CD4-positive, CD25-positive, alpha-beta regulatory T cell (primary cell): ENCODE measurements at regions not wholly inside any gene's neighbourhood (a gene's known extent, or its start where the extent isn't known, plus 50 kb on each side); places are given as distances from the start of the nearest gene placed in this dataset.

ENCODE experiments used
- ATAC-seq, 2 donors: fragments of 150-1000 bp; cut with Tn5 transposase; one replicate each; pipeline ENCODE4 v1.10.0; 2021; ENCODE audit warnings: low read depth in 2 of 2, moderate number of reproducible peaks in 2 of 2, moderate library complexity in 1 of 2
- DNase-seq, 3 donors: peaks; one replicate each; pipeline versions ENCODE4 v3.0.0 to v3.0.0-alpha.2; 2012 to 2022; ENCODE audit warnings: mixed read lengths in 1 of 3
- H3K27ac ChIP-seq: one replicate; pipeline ENCODE4 v1.7.0; 2013; ENCODE audit warnings: mild to moderate bottlenecking, low read length; ENCODE audit not compliant: insufficient read depth, poor library complexity, severe bottlenecking
- H3K27me3 ChIP-seq: one replicate; pipeline ENCODE4 v1.7.0; 2013; ENCODE audit warnings: low read length; ENCODE audit not compliant: control insufficient read depth, insufficient read depth
- H3K36me3 ChIP-seq: one replicate; pipeline ENCODE4 v1.7.0; 2013; ENCODE audit warnings: mild to moderate bottlenecking, low read length, moderate library complexity; ENCODE audit not compliant: control insufficient read depth, insufficient read depth
- H3K4me1 ChIP-seq: 2 replicates; pipeline ENCODE4 v1.7.0; 2013; ENCODE audit warnings: mild to moderate bottlenecking, low read length; ENCODE audit not compliant: insufficient read depth, control insufficient read depth, poor library complexity, severe bottlenecking
- H3K4me3 ChIP-seq: one replicate; pipeline ENCODE4 v1.7.0; 2013; ENCODE audit warnings: low read depth, mild to moderate bottlenecking, low read length, moderate library complexity
- H3K9me3 ChIP-seq, 2 experiments: 1 replicate in 1 of 2; 2 replicates in 1 of 2; pipeline ENCODE4 v1.7.0; 2013; ENCODE audit warnings: low read length in 2 of 2, mild to moderate bottlenecking in 1 of 2, moderate library complexity in 1 of 2; ENCODE audit not compliant: control insufficient read depth in 2 of 2
- H3K27ac Mint-ChIP-seq, 3 donors: one replicate each; pipeline ENCODE4 v1.8.0; 2020 to 2022; ENCODE audit warnings: mild to moderate bottlenecking in 3 of 3, mixed read lengths in 3 of 3, moderate library complexity in 2 of 3
- H3K27me3 Mint-ChIP-seq: one replicate; pipeline ENCODE4 v1.8.0; 2022; ENCODE audit warnings: mild to moderate bottlenecking, mixed read lengths
- H3K36me3 Mint-ChIP-seq: one replicate; pipeline ENCODE4 v1.8.0; 2020; ENCODE audit warnings: mixed read lengths
- H3K4me1 Mint-ChIP-seq, 4 donors: one replicate each; pipeline ENCODE4 v1.8.0; 2020 to 2022; ENCODE audit warnings: mixed read lengths in 4 of 4, mild to moderate bottlenecking in 1 of 4
- H3K4me3 Mint-ChIP-seq, 4 donors: one replicate each; pipeline ENCODE4 v1.8.0; 2020 to 2022; ENCODE audit warnings: mild to moderate bottlenecking in 4 of 4, mixed read lengths in 4 of 4, moderate library complexity in 3 of 4
- H3K9me3 Mint-ChIP-seq, 7 donors: one replicate each; pipeline ENCODE4 v1.8.0; 2020 to 2022; ENCODE audit warnings: mixed read lengths in 7 of 7, mild to moderate bottlenecking in 3 of 7, moderate library complexity in 2 of 7

DNA sequence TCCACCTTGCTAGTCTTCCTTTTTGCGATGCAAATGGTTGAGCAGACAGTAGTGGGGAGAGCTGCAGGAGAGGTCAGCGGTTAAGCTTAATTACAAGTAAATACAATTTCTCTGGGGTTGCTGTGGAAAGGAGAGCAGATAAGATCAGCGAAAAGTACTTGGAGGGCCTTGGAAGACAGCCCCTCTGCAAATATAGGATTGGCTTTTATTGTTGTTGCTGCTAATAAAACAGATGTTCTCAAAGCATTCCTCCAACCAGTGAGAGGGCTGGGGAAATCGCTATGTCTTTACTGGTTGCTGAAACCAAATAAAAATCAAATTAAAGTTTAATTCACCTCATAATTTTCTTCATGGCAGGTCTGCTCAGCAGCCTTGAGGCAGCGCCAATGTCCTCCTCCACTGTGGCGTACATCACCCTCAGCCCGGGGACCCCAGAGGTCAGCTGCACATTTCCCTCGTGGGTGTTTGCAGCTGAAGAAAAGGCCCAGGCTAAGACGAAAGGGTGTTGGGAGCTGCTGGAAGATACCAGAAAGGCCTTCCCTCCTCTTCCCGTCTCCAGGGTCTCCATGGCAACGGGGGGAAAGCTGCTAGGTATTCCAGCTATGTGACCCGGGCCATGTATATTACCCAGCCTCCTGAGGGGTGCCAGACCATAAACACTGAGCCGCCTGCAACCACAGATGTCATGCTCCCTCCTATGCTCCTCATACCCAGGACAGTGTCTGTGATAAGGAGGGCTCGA, 54.6 kb upstream of the POU2F1 start:
- Mint-ChIP-seq H3K9me3 (peaks cover 0 to 3% (median 0%) of the 10 kb centered on the region in 7 donors), H3K36me3 (no peaks in the 10 kb centered on the region), H3K27me3 (peaks cover 43% of the 10 kb centered on the region), H3K4me1 (peaks cover 0 to 7% (median 0%) of the 10 kb centered on the region in 4 donors), H3K27ac (no peak overlapping the region), H3K4me3 (no peak overlapping the region)
- Histone ChIP-seq H3K27ac (no peak overlapping the region), H3K36me3 (no peaks in the 10 kb centered on the region), H3K9me3 (no peaks in the 10 kb centered on the region), H3K4me1 (no peaks in the 10 kb centered on the region), H3K4me3 (no peak overlapping the region), H3K27me3 (peaks cover 12% of the 10 kb centered on the region)
- ATAC-seq (no peak), DNase-seq (no peak)

DNA sequence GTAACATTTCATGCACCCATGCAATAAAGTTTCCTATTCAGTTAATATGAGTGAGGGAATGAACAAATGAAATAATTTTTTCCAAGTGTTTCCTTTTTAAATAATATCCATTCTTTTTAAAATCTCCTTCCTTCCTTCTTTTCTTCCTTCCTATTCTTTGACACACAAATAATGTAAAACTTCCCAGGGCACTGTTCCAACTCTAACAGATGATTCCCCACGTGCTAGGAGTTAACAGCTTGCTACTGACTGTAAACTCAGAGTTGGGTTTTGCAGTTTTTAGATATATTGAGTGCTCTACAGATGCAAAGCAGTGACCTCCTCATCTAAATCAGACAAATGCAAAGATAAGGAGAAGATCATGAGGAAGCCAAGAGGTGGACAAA, 54.0 kb upstream of the POU2F1 start:
- Histone ChIP-seq H3K4me3 (no peak overlapping the region), H3K27ac (no peak overlapping the region), H3K9me3 (no peaks in the 10 kb centered on the region), H3K27me3 (peaks cover 12% of the 10 kb centered on the region), H3K36me3 (no peaks in the 10 kb centered on the region), H3K4me1 (no peaks in the 10 kb centered on the region)
- H3K36me3 Mint-ChIP-seq = no peaks in the 10 kb centered on the region
- no peak overlapping the region for H3K4me3 Mint-ChIP-seq
- peaks cover 0 to 7% (median 0%) of the 10 kb centered on the region in 4 donors for H3K4me1 Mint-ChIP-seq
- peaks cover 43% of the 10 kb centered on the region for H3K27me3 Mint-ChIP-seq
- H3K9me3 Mint-ChIP-seq = peaks cover 0 to 3% (median 0%) of the 10 kb centered on the region in 7 donors
- DNase-seq (no peak), ATAC-seq (no peak)
- no peak overlapping the region for H3K27ac Mint-ChIP-seq

DNA sequence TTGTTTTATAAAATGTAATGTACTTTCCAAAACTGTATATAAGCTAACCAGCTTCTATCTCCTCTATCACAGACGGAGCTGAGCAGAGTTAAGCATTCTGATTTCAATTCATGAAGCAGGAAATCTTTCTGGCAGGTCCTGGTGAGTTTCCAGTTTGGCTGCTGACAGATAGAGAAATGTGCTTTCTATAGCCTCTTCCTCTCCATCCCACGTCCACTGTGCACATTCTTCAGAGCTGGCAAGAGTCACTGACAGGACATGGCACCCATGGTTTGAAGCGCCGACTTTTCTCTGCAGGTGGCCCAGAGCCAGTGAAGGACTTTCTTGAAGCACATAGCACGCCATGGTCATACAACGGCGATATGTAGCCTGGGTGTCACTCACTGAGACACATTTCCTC, 52.3 kb upstream of the POU2F1 start:
- H3K4me1 ChIP-seq = no peaks in the 10 kb centered on the region
- Mint-ChIP-seq H3K9me3 (peaks cover 0 to 3% (median 0%) of the 10 kb centered on the region in 7 donors), H3K36me3 (no peaks in the 10 kb centered on the region), H3K27ac (no peak overlapping the region), H3K4me1 (peaks cover 0 to 3% (median 0%) of the 10 kb centered on the region in 4 donors), H3K27me3 (peaks cover 30% of the 10 kb centered on the region), H3K4me3 (no peak overlapping the region)
- H3K36me3 ChIP-seq = no peaks in the 10 kb centered on the region
- no peak for DNase-seq
- no peak overlapping the region for H3K27ac ChIP-seq
- H3K4me3 ChIP-seq = no peak overlapping the region
- no peak for ATAC-seq
- H3K27me3 ChIP-seq = peaks cover 12% of the 10 kb centered on the region
- no peaks in the 10 kb centered on the region for H3K9me3 ChIP-seq

DNA sequence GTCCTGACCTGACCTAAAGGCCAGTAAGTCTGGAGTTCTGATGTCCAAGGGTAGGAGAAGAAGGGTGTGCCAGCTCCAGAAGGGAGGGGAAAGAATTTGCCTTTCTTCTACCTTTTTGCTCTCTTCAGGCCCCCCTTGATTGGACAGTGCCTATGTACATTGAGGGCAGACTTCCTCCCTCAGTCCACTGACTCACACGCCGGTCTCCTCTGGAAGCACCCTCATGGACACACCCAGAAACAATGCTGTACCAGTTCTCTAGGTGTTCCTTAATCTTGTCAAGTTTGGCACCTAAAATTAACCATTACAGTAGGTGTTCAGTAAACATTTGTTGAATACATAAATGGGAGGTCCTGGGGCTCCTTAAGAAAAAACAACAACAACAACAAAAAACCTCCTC, 51.0 kb upstream of the POU2F1 start:
- Mint-ChIP-seq H3K27ac (no peak overlapping the region), H3K36me3 (no peaks in the 10 kb centered on the region)

More for the DNA sequence above, 51.0 kb upstream of the POU2F1 start:
- no peak overlapping the region for H3K4me3 ChIP-seq
- ATAC-seq (no peak), DNase-seq (no peak)
- H3K27me3 ChIP-seq = peaks cover 9% of the 10 kb centered on the region
- no peaks in the 10 kb centered on the region for H3K9me3 ChIP-seq
- H3K27ac ChIP-seq = no peak overlapping the region
- H3K36me3 ChIP-seq = no peaks in the 10 kb centered on the region
- H3K4me1 ChIP-seq = no peaks in the 10 kb centered on the region
- no peaks in the 10 kb centered on the region for H3K4me1 Mint-ChIP-seq
- H3K27me3 Mint-ChIP-seq = peaks cover 37% of the 10 kb centered on the region
- H3K4me3 Mint-ChIP-seq = no peak overlapping the region
- peaks cover 0 to 3% (median 0%) of the 10 kb centered on the region in 7 donors for H3K9me3 Mint-ChIP-seq
